ENCODE measurements at regions not wholly inside any gene's neighbourhood (a gene's known extent, or its start where the extent isn't known, plus 50 kb on each side); places are given as distances from the start of the nearest gene placed in this dataset.

GRCh38 chr6:65876668-65877067, 169.6 kb upstream of the EYS start:
- H3K9me3 Mint-ChIP-seq = no peaks in the 10 kb centered on the region
- no peaks in the 10 kb centered on the region for H3K4me1 Mint-ChIP-seq (ENCODE audit: unreplicated experiment)
- H3K4me3 Mint-ChIP-seq = no peak overlapping the region
- H3K27me3 Mint-ChIP-seq = no peaks in the 10 kb centered on the region
- no peaks in the 10 kb centered on the region for H3K36me3 Mint-ChIP-seq
- DNase-seq (ENCODE audit: extremely low spot score, unreplicated experiment) = no peak
- H3K27ac Mint-ChIP-seq = no peak overlapping the region
- TF ChIP-seq, protein P1, sequence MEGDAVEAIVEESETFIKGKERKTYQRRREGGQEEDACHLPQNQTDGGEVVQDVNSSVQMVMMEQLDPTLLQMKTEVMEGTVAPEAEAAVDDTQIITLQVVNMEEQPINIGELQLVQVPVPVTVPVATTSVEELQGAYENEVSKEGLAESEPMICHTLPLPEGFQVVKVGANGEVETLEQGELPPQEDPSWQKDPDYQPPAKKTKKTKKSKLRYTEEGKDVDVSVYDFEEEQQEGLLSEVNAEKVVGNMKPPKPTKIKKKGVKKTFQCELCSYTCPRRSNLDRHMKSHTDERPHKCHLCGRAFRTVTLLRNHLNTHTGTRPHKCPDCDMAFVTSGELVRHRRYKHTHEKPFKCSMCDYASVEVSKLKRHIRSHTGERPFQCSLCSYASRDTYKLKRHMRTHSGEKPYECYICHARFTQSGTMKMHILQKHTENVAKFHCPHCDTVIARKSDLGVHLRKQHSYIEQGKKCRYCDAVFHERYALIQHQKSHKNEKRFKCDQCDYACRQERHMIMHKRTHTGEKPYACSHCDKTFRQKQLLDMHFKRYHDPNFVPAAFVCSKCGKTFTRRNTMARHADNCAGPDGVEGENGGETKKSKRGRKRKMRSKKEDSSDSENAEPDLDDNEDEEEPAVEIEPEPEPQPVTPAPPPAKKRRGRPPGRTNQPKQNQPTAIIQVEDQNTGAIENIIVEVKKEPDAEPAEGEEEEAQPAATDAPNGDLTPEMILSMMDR (conservative IDR thresholded peaks at IDR 0.05) = no peak

GRCh38 chr6:65852369-65852852, 145.4 kb upstream of the EYS start:
- Mint-ChIP-seq H3K27ac (no peak overlapping the region), H3K4me1 (ENCODE audit: unreplicated experiment) (no peaks in the 10 kb centered on the region), H3K9me3 (no peaks in the 10 kb centered on the region), H3K36me3 (no peaks in the 10 kb centered on the region), H3K27me3 (no peaks in the 10 kb centered on the region), H3K4me3 (no peak overlapping the region)
- TF ChIP-seq, protein P1 (conservative IDR thresholded peaks at IDR 0.05) = no peak
- DNase-seq (ENCODE audit: extremely low spot score, unreplicated experiment) = no peak

DNA sequence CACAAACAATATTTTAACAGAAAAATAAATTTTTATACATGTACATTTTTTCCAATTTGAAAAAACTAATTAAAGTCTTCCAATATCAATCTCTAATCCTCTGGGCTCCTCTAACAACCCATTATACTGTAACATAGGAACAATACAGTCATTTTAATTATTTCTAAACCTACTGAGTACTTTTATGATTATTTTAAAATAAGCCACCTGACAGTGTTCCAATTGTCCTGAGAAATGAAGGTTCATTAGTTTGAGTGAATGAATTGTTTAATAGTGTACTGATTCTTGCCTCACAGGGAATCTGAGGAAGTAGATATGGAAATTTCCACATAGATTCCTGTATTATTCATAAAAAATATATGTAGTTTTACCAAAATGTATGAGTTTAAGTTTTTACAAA, 123.1 kb upstream of the EYS start:
- no peaks in the 10 kb centered on the region for H3K9me3 Mint-ChIP-seq
- H3K27me3 Mint-ChIP-seq = no peaks in the 10 kb centered on the region
- no peaks in the 10 kb centered on the region for H3K4me1 Mint-ChIP-seq (ENCODE audit: unreplicated experiment)
- no peak for DNase-seq (ENCODE audit: extremely low spot score, unreplicated experiment)
- H3K4me3 Mint-ChIP-seq = no peak overlapping the region
- TF ChIP-seq, protein P1 (conservative IDR thresholded peaks at IDR 0.05) = no peak
- H3K27ac Mint-ChIP-seq = no peak overlapping the region
- no peaks in the 10 kb centered on the region for H3K36me3 Mint-ChIP-seq

DNA sequence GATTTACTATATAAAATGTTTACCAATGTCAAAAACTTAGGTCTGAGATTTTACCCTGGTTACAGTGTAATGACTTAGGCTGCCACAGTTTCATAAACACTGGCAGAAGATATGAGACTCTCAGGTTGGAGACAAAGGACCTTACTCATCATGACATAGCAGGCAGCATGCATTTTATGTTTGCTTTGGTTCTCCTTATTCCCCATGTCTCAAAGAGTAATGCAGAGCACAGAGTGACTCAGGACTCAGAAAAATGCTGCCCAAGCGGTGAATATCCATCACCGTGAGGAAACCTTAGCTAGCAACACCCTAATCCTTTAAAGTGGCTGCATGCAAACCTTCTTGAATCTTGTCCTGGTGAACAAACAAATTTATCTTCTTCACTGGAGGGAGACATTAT, 112.1 kb upstream of the EYS start:
- TF ChIP-seq, protein P1 (conservative IDR thresholded peaks at IDR 0.05) = no peak
- DNase-seq (ENCODE audit: extremely low spot score, unreplicated experiment) = no peak
- peak overlapping the region; percentile 54 for H3K27ac Mint-ChIP-seq
- H3K4me1 Mint-ChIP-seq (ENCODE audit: unreplicated experiment) = no peaks in the 10 kb centered on the region
- H3K4me3 Mint-ChIP-seq = no peak overlapping the region
- no peaks in the 10 kb centered on the region for H3K36me3 Mint-ChIP-seq
- no peaks in the 10 kb centered on the region for H3K27me3 Mint-ChIP-seq
- peaks cover 4% of the 10 kb centered on the region for H3K9me3 Mint-ChIP-seq

DNA sequence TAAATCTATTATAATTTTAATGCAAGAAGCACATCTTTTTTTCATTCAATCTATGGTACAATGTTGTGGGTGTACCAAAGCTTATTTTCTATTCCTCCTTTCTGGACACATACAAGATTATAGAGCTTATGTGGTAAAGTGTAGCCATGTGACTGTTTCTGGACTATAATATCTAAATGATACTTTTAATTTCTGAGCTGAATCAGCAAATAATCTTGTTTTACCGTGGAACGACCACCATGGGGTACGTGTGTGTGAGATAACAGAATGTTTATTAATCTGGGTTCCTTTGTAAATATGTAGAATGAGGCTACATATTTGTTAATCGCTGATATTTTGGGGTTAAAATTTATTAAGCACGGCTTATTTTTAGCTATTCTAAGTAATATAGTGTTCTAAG, 111.5 kb upstream of the EYS start:
- no peak overlapping the region for H3K4me3 Mint-ChIP-seq
- H3K27me3 Mint-ChIP-seq = no peaks in the 10 kb centered on the region
- no peaks in the 10 kb centered on the region for H3K36me3 Mint-ChIP-seq
- peak overlapping the region; percentile 54 for H3K27ac Mint-ChIP-seq
- peaks cover 4% of the 10 kb centered on the region for H3K9me3 Mint-ChIP-seq
- TF ChIP-seq, protein P1 (conservative IDR thresholded peaks at IDR 0.05) = no peak
- no peaks in the 10 kb centered on the region for H3K4me1 Mint-ChIP-seq (ENCODE audit: unreplicated experiment)
- DNase-seq (ENCODE audit: extremely low spot score, unreplicated experiment) = no peak

DNA sequence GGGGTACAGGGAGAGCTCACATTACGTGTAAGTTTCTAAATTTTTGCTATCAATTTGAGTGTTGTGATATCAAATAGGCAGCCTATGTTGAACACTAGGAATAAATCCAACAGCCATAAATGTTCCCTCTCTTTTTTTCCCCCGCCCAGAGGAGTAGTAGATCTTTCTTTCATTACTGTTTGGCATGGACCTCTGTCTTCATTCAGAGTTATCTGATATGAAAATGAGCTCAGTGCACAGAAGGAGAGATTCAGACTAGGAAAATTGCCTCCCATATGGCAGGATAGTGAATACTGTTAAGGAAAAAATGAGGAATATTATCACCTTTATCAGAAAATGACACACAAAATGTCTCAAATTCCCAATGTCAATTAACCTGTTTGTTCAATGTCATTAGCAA, 110.0 kb upstream of the EYS start:
- TF ChIP-seq, protein P1 (conservative IDR thresholded peaks at IDR 0.05) = no peak
- Mint-ChIP-seq H3K27me3 (no peaks in the 10 kb centered on the region), H3K27ac (no peak overlapping the region), H3K4me3 (no peak overlapping the region), H3K9me3 (peaks cover 4% of the 10 kb centered on the region), H3K36me3 (no peaks in the 10 kb centered on the region), H3K4me1 (ENCODE audit: unreplicated experiment) (no peaks in the 10 kb centered on the region)
- DNase-seq (ENCODE audit: extremely low spot score, unreplicated experiment) = no peak
